ENCODE measurements at regions not wholly inside any gene's neighbourhood (a gene's known extent, or its start where the extent isn't known, plus 50 kb on each side); places are given as distances from the start of the nearest gene placed in this dataset.

- Histone ChIP-seq H3K4me1 (ENCODE audit: insufficient read depth, low read length, poor library complexity, severe bottlenecking) (peaks cover 6% of the 10 kb centered on the region), H3K4me3 (ENCODE audit: low read depth, low read length, poor library complexity, severe bottlenecking) (no peak overlapping the region), H3K36me3 (ENCODE audit: insufficient read depth, low read length) (no peaks in the 10 kb centered on the region), H3K9me3 (ENCODE audit: low read length) (no peaks in the 10 kb centered on the region), H3K27ac (ENCODE audit: low read depth, low read length, poor library complexity, severe bottlenecking) (no peak overlapping the region), H4K20me1 (ENCODE audit: insufficient read depth, low read length) (no peaks in the 10 kb centered on the region), H3K9me2 (ENCODE audit: insufficient read depth, low read length) (no peaks in the 10 kb centered on the region), H3K79me2 (ENCODE audit: insufficient read depth, low read depth, low read length) (no peaks in the 10 kb centered on the region), H3K4me2 (ENCODE audit: low read length) (no peak overlapping the region), H2AFZ (ENCODE audit: low read length) (peak overlapping the region; percentile 15; the same call in 1 of the 2 replicates)
- no peak for DNase-seq (ENCODE audit: low spot score)
- CTCF ChIA-PET (ENCODE audit: unreplicated experiment): interaction anchor here (0.6 kb wide), 1 partner anchor 93 kb away, joined by 8 read pairs; no protein-coding TSS in a partner anchor
- TF ChIP-seq, protein P1, sequence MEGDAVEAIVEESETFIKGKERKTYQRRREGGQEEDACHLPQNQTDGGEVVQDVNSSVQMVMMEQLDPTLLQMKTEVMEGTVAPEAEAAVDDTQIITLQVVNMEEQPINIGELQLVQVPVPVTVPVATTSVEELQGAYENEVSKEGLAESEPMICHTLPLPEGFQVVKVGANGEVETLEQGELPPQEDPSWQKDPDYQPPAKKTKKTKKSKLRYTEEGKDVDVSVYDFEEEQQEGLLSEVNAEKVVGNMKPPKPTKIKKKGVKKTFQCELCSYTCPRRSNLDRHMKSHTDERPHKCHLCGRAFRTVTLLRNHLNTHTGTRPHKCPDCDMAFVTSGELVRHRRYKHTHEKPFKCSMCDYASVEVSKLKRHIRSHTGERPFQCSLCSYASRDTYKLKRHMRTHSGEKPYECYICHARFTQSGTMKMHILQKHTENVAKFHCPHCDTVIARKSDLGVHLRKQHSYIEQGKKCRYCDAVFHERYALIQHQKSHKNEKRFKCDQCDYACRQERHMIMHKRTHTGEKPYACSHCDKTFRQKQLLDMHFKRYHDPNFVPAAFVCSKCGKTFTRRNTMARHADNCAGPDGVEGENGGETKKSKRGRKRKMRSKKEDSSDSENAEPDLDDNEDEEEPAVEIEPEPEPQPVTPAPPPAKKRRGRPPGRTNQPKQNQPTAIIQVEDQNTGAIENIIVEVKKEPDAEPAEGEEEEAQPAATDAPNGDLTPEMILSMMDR (conservative IDR thresholded peaks at IDR 0.05; ENCODE audit: low read length): no peak
- TF ChIP-seq EZH2phosphoT487 (IDR thresholded peaks at IDR 0.05; ENCODE audit: borderline replicate concordance, low read depth, low read length): no peak
- no TSS peak for BruUV-seq (replicated peaks)
- POLR2A ChIA-PET: no interaction called here
- intact Hi-C loops (cut with micrococcal nuclease; ENCODE audit: unreplicated experiment): no loop called here
These were observed 110.4 kb downstream of the CDC42EP3 start for GRCh38 chr2:37560863-37561614.

DNA sequence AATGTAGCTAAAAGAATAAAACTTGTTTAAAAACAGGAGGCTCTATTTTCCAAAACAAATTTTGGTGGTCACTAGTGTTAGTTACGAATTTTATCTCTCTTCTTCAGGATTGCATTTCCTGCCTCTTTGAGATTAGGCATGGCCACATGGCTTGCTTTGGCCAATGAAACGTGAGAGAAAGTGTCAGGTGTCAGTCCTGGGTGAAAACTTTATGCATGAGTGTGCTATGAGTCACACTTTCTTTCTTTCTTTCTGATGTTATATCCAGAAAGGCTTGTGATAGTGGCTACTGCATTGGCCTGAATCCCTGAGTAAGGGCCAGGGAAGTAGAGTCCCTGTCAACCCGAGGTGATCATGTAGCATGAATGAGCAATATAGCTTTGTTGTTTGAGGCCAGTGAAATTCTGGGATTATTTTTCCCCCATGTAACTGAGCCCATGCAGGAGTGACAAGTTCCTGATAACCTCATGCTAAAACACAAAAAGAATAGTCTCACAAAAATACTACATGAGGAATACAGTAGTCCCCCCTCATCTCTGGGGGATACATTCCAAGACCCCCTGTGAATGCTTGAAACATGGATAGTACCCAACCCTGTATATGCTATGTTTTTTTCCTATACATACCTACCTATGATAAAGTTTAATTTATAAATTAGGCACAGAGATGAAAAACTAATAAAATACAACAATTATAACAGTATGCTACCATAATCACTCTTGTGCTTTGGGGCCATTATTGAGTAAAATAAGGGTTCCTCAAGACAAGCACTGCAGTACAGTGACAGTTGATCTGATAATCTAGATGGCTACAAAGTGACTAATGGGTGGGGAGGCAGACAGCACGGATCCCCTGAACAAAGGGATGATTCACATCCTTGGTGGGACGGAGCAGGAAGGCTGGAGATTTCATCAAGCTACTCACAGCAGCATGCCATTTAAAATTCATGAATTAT lies 109.5 kb downstream of the CDC42EP3 start:
- Histone ChIP-seq H4K20me1 (ENCODE audit: insufficient read depth, low read length) (no peaks in the 10 kb centered on the region), H3K27ac (ENCODE audit: low read depth, low read length, poor library complexity, severe bottlenecking) (no peak overlapping the region), H3K4me3 (ENCODE audit: low read depth, low read length, poor library complexity, severe bottlenecking) (no peak overlapping the region), H3K9me3 (ENCODE audit: low read length) (no peaks in the 10 kb centered on the region), H3K79me2 (ENCODE audit: insufficient read depth, low read depth, low read length) (no peaks in the 10 kb centered on the region), H3K4me1 (ENCODE audit: insufficient read depth, low read length, poor library complexity, severe bottlenecking) (peaks cover 6% of the 10 kb centered on the region), H3K4me2 (ENCODE audit: low read length) (no peak overlapping the region), H2AFZ (ENCODE audit: low read length) (peak overlapping the region; percentile 15; the same call in 1 of the 2 replicates), H3K36me3 (ENCODE audit: insufficient read depth, low read length) (no peaks in the 10 kb centered on the region), H3K9me2 (ENCODE audit: insufficient read depth, low read length) (no peaks in the 10 kb centered on the region)
- intact Hi-C loops (cut with micrococcal nuclease; ENCODE audit: unreplicated experiment): no loop called here
- peak; percentile 10 for DNase-seq (ENCODE audit: low spot score)
- ChIA-PET POLR2A (no interaction called here), CTCF (ENCODE audit: unreplicated experiment) (interaction anchor here (0.6 kb wide), 2 partner anchors 92 to 419 kb away, joined by 4 to 8 read pairs; no protein-coding TSS in a partner anchor)
- no peak for TF ChIP-seq EZH2phosphoT487 (IDR thresholded peaks at IDR 0.05; ENCODE audit: borderline replicate concordance, low read depth, low read length)
- TF ChIP-seq, protein P1 (conservative IDR thresholded peaks at IDR 0.05; ENCODE audit: low read length): no peak
- no TSS peak for BruUV-seq (replicated peaks)
